GM12878 (cell line): ENCODE measurements at regions not wholly inside any gene's neighbourhood (a gene's known extent, or its start where the extent isn't known, plus 50 kb on each side); places are given as distances from the start of the nearest gene placed in this dataset.

Experiments used
- MYB ChIP-seq: fragments of 150-350 bp; IDR thresholded peaks from 2 replicates; pipeline ENCODE4 v1.6.1; 2014; ENCODE audit warnings: mild to moderate bottlenecking, low read depth, low read length, borderline replicate concordance
- SREBF2 ChIP-seq: IDR thresholded peaks from 2 replicates; pipeline ENCODE4 v1.6.1; 2012; ENCODE audit warnings: mild to moderate bottlenecking, low read length
- TCF12 ChIP-seq: IDR thresholded peaks from 2 replicates; pipeline ENCODE4 v1.6.1; 2011; ENCODE audit warnings: low read depth, mild to moderate bottlenecking, low read length
- ZBED1 ChIP-seq: IDR thresholded peaks from 2 replicates; pipeline ENCODE4 v1.6.1; 2016; ENCODE audit warnings: borderline replicate concordance
- ZZZ3 ChIP-seq: IDR thresholded peaks from 2 replicates; pipeline ENCODE4 v1.6.1; 2011; ENCODE audit warnings: low read depth; ENCODE audit not compliant: control insufficient read depth, insufficient read length
- TF ChIP-seq, protein P1 (sequence below): fragments of 450-650 bp; formaldehyde crosslinking; IDR thresholded peaks from 2 replicates; pipeline ENCODE4 v1.5.0; 2022; ENCODE audit warnings: mild to moderate bottlenecking, missing genetic modification characterization
- TF ChIP-seq, protein P2 (sequence below): fragments of 150-350 bp; IDR thresholded peaks from 2 replicates; pipeline ENCODE4 v1.6.1; 2016; ENCODE audit warnings: low read depth, low read length
- TF ChIP-seq, protein P3 (sequence below): IDR thresholded peaks from 2 replicates; pipeline ENCODE4 v1.6.1; 2011; ENCODE audit warnings: borderline replicate concordance, low read depth, mild to moderate bottlenecking, moderate library complexity, mixed read lengths, low read length; ENCODE audit not compliant: insufficient read depth; ENCODE audit errors: extremely low read length
- TF ChIP-seq, protein P4 (sequence below): fragments of 450-650 bp; IDR thresholded peaks from 2 replicates; pipeline ENCODE4 v1.6.1; 2016; ENCODE audit warnings: mild to moderate bottlenecking, moderate library complexity, borderline replicate concordance
- TF ChIP-seq, protein P5 (sequence below): IDR thresholded peaks from 2 replicates; pipeline ENCODE4 v1.6.1; 2012; ENCODE audit warnings: low read depth, low read length, improper control_type of control experiment

DNA sequence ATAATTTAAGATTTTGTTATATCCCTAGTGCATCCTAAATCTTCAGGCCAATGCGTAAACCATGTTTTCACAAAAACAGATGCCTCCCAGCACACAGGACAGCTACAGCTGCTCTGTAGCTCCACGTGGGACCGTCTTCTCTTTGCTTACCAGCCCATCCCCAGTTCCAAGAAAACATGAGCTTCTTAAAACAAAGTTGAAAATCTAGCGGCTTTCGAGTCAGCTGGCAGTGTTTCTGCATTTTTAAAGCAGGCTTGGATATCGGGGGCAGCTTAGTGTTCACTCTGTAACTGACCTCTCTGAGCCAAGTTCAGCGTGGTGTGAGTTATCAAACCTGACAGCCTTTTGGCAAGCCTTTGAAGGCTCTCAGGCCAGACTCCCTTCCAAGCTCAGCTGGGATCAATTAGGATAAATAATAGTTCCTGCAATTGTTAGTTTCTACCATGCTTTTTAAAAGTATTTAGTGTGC lies 881.5 kb downstream of the LTN1 start (continued):
- TF ChIP-seq, protein P1, sequence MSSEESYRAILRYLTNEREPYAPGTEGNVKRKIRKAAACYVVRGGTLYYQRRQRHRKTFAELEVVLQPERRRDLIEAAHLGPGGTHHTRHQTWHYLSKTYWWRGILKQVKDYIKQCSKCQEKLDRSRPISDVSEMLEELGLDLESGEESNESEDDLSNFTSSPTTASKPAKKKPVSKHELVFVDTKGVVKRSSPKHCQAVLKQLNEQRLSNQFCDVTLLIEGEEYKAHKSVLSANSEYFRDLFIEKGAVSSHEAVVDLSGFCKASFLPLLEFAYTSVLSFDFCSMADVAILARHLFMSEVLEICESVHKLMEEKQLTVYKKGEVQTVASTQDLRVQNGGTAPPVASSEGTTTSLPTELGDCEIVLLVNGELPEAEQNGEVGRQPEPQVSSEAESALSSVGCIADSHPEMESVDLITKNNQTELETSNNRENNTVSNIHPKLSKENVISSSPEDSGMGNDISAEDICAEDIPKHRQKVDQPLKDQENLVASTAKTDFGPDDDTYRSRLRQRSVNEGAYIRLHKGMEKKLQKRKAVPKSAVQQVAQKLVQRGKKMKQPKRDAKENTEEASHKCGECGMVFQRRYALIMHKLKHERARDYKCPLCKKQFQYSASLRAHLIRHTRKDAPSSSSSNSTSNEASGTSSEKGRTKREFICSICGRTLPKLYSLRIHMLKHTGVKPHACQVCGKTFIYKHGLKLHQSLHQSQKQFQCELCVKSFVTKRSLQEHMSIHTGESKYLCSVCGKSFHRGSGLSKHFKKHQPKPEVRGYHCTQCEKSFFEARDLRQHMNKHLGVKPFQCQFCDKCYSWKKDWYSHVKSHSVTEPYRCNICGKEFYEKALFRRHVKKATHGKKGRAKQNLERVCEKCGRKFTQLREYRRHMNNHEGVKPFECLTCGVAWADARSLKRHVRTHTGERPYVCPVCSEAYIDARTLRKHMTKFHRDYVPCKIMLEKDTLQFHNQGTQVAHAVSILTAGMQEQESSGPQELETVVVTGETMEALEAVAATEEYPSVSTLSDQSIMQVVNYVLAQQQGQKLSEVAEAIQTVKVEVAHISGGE (CRISPR knock-in tag): no peak
- TF ChIP-seq, protein P2, sequence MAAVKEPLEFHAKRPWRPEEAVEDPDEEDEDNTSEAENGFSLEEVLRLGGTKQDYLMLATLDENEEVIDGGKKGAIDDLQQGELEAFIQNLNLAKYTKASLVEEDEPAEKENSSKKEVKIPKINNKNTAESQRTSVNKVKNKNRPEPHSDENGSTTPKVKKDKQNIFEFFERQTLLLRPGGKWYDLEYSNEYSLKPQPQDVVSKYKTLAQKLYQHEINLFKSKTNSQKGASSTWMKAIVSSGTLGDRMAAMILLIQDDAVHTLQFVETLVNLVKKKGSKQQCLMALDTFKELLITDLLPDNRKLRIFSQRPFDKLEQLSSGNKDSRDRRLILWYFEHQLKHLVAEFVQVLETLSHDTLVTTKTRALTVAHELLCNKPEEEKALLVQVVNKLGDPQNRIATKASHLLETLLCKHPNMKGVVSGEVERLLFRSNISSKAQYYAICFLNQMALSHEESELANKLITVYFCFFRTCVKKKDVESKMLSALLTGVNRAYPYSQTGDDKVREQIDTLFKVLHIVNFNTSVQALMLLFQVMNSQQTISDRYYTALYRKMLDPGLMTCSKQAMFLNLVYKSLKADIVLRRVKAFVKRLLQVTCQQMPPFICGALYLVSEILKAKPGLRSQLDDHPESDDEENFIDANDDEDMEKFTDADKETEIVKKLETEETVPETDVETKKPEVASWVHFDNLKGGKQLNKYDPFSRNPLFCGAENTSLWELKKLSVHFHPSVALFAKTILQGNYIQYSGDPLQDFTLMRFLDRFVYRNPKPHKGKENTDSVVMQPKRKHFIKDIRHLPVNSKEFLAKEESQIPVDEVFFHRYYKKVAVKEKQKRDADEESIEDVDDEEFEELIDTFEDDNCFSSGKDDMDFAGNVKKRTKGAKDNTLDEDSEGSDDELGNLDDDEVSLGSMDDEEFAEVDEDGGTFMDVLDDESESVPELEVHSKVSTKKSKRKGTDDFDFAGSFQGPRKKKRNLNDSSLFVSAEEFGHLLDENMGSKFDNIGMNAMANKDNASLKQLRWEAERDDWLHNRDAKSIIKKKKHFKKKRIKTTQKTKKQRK: no peak
- TF ChIP-seq TCF12 (no peak), ZBED1 (no peak), ZZZ3 (no peak), MYB (no peak), SREBF2 (no peak)
- TF ChIP-seq, protein P3, sequence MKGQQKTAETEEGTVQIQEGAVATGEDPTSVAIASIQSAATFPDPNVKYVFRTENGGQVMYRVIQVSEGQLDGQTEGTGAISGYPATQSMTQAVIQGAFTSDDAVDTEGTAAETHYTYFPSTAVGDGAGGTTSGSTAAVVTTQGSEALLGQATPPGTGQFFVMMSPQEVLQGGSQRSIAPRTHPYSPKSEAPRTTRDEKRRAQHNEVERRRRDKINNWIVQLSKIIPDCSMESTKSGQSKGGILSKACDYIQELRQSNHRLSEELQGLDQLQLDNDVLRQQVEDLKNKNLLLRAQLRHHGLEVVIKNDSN: no peak
- TF ChIP-seq, protein P4, sequence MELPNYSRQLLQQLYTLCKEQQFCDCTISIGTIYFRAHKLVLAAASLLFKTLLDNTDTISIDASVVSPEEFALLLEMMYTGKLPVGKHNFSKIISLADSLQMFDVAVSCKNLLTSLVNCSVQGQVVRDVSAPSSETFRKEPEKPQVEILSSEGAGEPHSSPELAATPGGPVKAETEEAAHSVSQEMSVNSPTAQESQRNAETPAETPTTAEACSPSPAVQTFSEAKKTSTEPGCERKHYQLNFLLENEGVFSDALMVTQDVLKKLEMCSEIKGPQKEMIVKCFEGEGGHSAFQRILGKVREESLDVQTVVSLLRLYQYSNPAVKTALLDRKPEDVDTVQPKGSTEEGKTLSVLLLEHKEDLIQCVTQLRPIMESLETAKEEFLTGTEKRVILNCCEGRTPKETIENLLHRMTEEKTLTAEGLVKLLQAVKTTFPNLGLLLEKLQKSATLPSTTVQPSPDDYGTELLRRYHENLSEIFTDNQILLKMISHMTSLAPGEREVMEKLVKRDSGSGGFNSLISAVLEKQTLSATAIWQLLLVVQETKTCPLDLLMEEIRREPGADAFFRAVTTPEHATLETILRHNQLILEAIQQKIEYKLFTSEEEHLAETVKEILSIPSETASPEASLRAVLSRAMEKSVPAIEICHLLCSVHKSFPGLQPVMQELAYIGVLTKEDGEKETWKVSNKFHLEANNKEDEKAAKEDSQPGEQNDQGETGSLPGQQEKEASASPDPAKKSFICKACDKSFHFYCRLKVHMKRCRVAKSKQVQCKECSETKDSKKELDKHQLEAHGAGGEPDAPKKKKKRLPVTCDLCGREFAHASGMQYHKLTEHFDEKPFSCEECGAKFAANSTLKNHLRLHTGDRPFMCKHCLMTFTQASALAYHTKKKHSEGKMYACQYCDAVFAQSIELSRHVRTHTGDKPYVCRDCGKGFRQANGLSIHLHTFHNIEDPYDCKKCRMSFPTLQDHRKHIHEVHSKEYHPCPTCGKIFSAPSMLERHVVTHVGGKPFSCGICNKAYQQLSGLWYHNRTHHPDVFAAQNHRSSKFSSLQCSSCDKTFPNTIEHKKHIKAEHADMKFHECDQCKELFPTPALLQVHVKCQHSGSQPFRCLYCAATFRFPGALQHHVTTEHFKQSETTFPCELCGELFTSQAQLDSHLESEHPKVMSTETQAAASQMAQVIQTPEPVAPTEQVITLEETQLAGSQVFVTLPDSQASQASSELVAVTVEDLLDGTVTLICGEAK: no peak
- TF ChIP-seq, protein P5, sequence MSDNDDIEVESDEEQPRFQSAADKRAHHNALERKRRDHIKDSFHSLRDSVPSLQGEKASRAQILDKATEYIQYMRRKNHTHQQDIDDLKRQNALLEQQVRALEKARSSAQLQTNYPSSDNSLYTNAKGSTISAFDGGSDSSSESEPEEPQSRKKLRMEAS: no peak
- TF ChIP-seq, all 136 proteins: peak for 0
